Middle frontal gyrus (tissue), 1 donor: ENCODE measurements at regions not wholly inside any gene's neighbourhood (a gene's known extent, or its start where the extent isn't known, plus 50 kb on each side); places are given as distances from the start of the nearest gene placed in this dataset.

ENCODE experiments used
- DNase-seq: peaks from one replicate; pipeline ENCODE4 v3.0.0-alpha.2; 2015; ENCODE audit warnings: low spot score; ENCODE audit errors: extremely low spot score

DNA sequence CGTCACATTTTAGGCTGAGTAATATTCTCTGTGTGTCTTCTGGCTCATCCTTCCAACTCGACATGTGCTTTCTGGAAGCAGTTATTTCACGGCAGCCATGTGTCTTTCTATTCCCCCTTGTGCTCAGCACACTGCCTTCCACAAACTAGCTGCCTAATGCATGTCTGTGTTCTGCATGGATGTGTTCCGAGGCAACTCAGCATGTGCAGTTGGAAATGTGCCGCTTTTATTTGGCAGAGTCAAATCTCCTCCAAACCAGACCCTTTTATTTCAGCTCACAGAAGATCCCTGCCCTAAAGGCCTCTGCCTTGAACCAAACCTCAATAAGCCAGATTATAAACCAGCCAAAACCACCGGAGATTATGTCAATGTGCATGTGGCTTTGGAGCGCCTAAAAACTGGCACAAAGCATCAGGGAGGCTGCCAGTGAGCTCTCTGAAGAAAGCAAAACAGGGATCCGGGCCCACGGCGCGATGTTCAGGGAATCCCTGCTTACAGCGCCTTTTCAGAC, 360.2 kb downstream of the DEPDC1B start:
- DNase-seq: peak; percentile 53

DNA sequence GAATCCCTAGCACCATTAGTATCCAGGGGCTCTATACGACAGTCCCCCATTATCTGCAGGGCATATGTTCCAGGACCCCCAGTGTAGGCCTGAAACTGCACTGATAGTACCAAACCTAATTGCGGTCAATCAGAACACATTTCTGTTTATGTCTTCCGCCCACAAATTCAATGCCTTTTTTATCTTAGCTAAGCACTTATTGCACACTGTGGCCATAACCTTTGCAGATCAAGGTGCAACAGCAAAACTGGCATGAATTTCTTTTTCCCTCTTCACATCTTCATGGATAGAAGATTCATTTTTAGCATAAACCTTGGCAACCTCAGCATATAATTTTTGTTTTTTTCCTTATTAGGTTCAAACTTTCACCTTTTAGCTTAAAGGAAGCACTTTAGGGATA, 361.1 kb downstream of the DEPDC1B start:
- no peak for DNase-seq

DNA sequence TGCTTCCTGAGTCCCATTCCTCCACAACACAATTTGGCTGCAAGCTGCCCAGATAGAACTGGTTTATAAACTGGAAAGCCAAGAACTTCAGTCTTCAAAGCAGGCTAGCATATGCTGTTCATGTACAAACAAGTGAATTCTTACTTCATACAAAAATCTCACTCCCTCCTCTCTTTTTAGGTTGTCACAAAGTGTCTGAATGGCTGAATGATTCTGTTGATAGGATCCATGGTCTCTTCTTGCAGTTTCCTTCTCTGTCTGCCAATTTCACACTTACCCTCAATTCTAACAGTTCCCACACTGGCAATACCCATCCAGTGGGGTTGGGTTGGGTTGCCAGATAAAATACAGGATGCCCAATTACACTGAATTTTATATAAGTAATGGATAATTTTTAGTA, 363.5 kb downstream of the DEPDC1B start:
- DNase-seq: no peak

DNA sequence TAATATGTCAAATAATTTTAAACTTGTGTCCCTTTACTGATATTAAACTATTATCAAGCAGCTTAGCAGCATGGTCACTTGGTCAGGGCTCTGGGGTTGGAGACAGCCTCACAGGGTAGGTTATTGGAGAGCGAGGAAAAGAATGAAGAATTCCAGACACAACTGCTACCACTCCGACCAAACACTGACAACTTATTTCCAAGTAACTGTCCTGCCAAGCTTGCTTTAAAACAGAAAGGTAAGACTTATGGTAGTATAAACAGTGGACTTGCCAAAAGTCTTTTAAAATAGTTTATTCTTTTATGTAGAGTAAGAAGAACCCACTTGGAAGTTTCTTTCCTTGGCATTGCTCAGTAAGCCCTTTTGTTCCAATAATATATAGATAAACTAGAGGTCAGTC, 364.1 kb downstream of the DEPDC1B start:
- no peak for DNase-seq

DNA sequence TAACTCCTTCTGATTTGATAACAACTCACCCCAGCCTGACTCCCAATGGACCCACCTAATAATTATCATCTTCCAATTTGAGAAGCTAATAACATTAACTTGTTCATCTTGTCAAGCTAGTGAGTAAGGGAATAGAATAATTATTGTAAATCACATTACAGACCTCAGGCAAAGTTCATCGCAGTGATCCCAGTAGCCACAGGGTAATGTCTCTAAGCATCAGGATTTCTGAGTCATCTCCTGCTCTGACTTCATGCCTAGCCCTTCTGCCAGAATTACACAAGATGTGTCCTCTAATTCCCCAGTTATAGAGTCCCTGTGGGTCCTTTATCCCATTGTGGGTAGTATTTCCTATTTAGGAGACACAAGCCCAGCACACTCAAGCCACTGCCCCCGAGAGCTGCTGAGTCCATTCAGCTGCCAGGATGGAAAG, 365.7 kb downstream of the DEPDC1B start:
- no peak for DNase-seq

DNA sequence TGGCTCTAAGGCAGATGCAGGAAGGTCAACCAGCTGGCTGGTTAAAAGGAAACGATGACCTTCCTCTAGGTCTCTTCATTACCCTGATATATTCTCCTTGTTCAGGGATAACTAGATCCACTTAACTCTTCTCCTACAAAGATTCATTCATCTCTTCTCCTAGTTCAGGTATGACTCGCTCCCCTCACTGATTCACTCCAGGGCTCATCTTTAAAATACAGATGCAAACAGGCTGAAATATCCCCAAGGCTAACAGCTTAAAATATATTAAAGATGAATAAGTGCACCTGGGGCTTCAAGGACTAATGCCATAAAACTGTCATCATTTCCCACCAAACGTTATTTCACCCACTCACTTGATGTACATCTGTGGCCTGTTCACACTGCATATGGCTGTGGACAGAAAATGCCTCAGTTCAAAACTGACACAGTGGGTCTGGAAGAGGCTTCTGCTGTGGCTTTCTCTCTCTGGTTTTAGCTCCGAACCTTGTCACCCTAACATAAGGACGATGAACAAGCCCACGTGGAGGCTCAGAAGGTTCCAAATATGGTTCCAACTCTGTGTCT, 366.9 kb downstream of the DEPDC1B start:
- DNase-seq: no peak

DNA sequence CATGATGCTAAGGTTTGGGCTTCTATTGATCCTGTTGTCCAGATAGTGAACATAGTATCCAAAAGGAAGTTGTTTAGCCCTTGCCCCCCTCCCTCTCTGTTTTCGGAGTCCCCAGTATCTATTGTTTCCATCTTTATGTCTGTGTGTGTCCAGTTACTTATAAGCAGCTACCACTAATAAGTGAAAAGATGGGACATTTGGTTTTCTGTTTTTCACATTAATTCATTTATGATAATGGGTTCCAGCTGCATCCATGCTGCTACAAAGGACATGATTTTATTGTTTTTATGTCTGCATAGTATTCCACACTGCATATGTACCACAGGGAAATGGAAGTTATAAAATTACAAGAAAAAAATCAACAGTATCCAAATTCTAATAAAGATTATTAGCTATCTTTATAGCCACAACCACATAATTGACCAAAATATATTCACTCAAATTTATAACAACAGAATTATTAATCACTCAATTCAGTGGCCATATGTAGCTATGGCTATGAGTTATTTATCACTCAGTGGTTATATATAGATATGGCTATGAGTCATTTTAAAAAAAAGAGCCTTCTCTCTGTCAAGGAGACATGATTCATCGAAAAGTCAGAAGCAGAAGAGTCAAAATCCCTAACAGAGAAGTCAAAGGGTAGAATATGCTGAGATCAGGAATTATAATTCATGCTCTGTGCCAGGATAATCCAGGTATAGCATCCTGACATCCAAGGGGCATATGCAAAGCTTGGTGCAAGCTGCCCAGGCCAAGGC, 367.5 kb downstream of the DEPDC1B start:
- no peak for DNase-seq

DNA sequence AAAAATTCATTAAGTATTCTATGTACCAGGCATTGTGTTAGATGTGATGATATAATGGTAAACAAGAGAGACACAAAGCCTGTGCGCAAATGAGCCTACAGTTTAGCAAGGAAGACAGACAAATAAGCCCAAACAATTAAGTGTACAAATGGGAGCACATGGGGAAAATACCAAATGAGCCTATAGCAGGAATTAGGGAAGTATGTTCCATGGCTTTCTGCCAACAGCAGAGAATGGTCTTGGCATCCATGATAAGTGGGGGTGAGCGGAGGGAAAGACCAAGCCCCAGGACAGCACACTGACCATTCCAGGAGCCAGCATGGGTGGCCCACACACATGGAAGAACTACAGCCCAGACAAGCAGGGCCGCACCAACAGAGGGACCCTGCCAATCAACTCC, 369.7 kb downstream of the DEPDC1B start:
- DNase-seq: no peak

DNA sequence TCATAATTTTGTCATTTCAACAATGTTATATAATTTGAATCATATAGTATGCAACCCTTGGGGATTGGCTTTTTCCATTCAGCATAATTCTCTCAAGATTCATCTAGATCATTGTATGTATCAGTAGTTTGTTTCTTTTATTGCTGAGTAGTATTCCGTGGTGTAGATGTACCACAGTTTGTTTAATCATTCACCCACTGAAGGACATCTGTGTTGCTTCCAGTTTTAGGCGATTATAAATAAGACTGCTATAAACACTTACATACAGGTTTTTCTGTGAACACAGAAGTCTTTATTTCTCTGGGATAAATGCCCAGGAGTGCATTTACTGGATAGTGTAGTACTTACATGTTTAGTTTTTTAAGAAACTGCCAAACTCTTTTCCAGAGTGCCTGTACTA, 374.1 kb downstream of the DEPDC1B start:
- no peak for DNase-seq

DNA sequence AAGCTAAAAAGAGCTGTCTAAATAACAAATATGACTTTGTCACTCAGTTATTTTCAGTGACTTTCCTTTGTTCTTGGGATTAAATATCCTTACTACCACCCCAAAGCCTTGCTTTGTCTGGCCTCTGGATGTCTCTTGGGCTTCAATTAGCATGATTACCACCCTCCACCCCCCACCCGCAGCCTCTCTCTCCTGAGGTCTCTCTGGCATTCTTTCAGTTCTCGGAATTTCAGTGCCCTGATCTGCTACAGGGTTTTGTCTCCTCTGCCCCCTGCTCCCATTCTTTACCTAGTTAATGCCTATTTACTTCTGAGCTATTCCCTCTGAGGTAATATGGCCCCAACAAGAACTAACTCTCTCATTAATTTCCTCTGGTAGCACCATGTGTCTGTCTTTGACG, 376.4 kb downstream of the DEPDC1B start:
- no peak for DNase-seq

DNA sequence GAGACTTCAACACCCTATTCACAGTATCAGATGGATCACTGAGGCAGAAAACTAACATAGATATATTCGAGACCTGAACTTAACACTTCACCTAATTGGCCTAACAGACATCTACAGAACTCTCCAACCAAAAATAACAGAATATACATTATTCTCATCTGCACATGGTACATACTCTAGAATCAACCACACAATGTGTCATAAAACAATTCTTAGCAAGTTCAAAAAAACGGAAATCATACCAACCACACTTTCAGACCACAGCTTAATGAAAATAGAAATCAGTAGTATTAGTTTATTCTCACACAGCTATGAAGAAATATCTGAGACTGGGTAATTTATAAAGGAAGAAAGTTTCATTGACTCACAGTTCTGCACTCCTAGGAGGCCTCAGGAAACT, 387.9 kb downstream of the DEPDC1B start:
- DNase-seq: no peak

DNA sequence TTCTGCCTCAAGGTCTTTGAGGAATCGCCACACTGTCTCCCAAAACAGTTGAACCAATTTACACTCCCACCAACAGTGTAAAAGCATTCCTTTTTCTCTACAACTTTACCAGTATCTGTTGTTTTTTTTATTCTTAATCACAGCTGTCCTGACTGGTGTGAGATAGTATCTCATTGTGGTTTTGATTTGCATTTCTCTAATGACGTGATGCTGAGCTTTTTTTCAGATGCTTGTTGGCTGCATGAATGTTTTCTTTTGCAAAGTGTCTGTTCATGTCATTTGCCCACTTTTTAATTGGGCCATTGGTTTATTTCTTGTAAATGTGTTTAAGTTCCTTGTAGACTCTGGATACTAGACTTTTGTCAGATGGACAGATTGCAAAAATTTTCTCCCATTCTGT, 400.0 kb downstream of the DEPDC1B start:
- no peak for DNase-seq

DNA sequence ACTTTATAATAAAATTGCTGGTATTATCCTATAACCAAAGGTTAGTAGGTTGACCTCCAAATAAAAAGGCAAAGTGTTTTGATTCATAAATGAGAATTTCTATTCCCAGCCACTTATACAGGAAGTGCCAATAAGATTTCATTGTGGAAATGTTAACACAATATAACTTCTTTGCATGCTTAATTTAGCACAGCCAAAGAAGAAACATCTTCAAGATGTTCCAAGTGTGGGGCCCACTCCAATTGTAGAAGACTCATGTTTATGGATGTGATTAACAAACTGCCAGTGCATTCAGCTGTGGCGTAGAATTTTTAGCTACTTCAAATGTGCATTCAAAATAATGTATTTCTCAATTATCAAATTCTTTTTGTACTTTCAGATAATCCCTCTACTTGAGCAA, 402.3 kb downstream of the DEPDC1B start:
- peak; percentile 42 for DNase-seq

DNA sequence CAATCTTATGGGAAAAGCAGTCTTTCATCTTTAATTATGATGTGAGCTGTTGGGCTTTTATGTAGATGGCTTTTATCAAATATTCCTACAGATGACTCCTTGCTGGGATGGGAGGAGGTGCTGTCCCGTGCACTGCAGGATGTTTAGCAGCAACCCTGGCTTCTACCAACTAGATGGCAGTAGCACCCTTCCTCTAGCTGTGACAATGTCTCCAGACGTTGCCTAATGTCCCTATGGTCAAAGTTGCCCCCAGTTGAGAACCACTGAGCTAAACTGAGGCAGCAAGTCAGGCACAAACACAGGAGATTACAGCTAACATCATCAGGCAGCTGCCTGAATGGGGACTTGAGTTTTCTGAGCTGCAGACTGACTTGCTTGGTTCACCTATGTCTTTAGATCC, 401.9 kb upstream of the PDE4D start:
- DNase-seq: no peak

DNA sequence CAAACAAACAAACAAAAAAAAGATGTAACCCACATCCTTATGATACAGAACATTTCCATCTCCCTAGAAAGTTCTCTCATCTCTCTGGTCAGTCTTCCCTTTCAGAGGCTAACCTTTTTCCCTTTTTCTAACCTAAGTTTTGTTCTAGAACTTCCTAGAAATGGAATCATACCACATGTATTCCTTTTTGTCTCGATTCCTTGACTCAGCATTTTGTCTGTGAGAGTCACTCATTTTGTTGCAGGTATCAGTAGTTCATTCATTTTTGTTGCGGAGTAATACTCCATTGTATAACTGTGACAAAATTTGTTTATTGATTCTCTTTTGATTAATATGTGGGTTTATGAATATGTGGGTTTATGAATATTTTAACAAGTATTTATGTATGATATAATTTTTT, 400.0 kb upstream of the PDE4D start:
- no peak for DNase-seq

DNA sequence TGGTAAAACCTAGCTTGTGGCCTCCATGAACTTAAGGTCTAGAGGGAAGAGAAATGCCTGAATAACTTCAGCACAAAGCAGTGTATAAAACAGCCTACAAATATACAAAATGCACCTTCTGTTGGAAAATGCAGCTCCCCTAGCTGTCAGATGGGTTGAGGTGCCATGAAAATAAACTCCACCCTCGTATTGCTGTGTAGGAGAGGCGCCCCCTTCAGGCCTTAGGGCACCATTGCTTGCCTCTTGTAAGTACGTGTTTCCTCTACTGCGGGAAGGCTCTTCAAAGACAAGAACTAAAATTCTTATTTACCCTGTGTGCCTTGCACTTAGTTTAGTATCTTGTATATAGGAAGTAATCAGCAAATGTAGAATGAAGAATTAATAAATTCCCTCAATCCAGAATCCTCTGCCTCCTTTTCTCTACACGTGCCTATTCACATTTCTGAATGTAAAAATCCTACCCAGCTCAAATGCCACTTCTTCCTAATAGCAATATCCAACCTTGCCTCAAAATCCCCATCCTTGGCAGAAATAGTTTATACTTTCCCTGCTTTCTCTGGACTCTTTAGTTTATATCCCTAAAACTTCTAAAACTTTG, 393.7 kb upstream of the PDE4D start:
- no peak for DNase-seq

DNA sequence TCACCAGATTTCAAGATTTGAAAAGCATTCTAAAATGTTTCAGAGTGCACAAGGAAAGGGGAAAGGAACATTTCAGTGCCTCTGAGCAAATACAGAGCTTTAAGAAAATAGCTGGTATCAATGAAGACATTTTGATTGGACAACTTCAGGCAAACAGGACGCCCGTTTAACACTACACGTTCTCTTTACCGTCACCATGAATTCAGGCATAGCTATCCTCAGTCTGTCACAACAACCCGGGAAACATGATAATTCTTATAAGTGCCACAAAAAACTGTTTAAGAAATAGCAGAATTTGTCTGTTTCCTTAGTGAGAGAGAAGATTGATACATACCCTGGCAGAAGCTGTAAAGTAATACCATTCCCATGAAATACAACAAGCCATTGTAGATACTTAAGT, 392.4 kb upstream of the PDE4D start:
- no peak for DNase-seq

DNA sequence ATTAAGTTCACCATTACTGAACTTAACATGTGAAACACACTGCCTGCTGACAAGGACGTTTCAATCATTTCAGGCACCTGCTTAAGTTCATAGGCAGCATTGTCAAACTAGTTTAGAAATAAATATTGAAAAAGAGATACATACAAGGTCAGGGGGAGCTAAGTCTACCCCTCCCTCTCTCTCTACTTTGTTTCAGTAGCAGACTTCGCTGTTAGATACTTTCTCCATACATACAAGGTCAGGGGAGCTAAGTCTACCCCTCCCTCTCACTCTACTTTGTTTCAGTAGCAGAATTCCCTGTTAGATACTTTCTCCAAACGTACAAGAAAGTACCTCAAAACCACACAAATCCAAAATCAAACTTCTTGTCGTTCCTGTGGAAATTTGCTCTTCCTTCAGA, 387.4 kb upstream of the PDE4D start:
- DNase-seq: no peak

DNA sequence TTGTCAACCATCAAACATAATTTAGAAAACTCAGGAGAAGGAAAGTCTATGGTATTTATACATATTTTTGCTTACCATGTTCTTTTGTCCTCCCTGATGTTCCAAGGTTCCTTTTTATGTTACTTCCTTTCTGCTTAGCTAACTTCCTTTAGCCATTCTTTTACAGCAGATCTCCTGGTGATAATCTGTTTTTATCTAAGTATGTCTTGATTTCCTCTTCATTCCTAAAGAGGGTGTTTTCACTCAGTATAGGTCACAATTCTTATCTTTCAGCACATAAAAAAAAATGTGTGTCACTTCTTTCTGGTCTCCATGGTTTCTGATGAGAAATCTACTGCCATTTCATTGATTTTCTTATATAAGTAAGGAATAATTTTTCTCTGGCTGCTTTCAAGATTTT, 384.4 kb upstream of the PDE4D start:
- no peak for DNase-seq

DNA sequence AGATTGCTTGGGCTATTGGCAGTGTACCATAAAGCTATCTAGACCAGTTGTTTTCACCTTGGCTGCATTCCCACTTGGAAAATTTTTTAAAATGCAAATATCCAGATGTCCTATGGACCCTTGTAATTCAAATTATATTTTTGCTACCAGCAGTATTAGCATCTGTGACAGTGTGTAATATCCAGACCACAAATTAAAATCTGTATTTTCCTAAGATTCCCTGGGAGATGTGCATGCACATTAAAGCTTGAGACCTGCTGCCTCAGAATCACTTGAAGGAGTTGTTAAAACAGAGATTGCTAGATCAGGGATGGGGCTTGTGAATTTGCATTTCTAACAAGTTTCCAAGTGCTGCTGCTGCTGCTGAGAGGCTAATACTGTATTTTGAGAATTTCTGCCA, 381.2 kb upstream of the PDE4D start:
- no peak for DNase-seq

DNA sequence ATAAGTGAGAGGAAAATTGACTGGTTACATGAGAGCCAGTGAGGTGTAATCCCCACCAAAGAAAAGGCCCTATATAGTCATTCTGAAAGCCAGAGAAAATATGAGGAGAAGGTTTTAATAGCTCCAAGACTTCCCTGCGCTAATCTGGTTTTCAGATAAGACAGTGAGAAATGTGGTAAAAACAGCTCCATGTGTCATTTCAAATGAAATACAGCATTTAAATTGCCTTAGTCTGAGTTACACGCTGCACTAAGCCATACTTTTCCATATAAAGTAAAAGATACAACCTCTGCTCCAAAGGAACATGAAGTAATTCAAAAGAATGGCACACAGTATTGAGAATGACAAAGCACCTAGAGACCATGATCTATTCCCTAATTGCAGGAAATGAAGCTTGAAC, 378.0 kb upstream of the PDE4D start:
- no peak for DNase-seq

DNA sequence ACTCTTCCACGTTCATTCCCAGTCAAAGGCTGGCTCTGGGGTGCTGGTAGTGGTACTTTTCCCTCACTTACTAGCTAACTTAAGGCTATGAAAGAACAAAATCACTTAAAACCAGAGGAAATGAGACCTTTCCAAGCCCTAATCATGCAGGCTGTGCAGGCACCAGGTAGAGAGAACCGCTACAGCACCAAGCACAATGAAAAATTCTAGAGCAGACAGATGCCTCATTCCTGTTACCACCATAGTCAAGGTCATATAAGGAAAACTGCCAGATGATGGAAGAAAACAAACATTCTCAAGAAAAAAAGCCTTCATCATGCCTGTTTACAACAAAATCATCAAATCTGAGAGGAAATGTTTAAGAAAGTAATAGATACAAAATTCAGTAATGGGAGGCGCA, 374.4 kb upstream of the PDE4D start:
- no peak for DNase-seq

DNA sequence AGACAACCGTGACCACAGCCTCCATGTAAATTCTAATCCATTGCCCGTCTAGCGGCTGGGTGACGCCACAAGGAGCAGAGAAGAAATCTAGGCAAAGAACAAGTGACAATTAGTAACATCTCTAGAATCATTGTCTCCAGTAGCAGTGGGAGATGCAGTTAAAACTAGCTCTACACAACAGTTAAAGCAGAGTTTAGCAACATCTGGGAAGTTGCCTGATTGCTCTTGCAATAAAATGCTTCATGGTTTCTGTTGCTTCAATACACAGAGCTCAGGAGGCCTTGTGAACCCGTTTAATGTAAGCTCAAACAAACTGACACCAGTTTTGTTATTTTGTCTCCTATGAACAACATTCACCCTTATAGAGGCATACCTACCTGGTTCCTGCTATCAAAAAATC, 369.8 kb upstream of the PDE4D start:
- DNase-seq: no peak
